Vagina (tissue), 2 donors: ENCODE measurements at regions not wholly inside any gene's neighbourhood (a gene's known extent, or its start where the extent isn't known, plus 50 kb on each side); places are given as distances from the start of the nearest gene placed in this dataset.

Experiments
- DNase-seq, 2 donors: peaks; one replicate each; pipeline ENCODE4 v3.0.0-alpha.2; 2017; ENCODE audit errors: extremely low spot score in 2 of 2
- H3K27ac ChIP-seq: fragments of 200-600 bp; sonication (generic); one replicate; pipeline ENCODE4 v1.5.1; 2019
- H3K27me3 ChIP-seq: fragments of 200-600 bp; sonication (generic); one replicate; pipeline ENCODE4 v1.5.1; 2019
- H3K36me3 ChIP-seq, 2 donors: fragments of 200-600 bp; sonication (generic); one replicate each; pipeline ENCODE4 v1.5.1; 2017 to 2019
- H3K4me1 ChIP-seq: fragments of 200-600 bp; sonication (generic); one replicate; pipeline ENCODE4 v1.5.1; 2019
- H3K4me3 ChIP-seq, 2 donors: fragments of 200-600 bp; sonication (generic); 1 replicate in 1 of 2; 2 replicates in 1 of 2; pipeline ENCODE4 v1.5.1; 2016 to 2019
- H3K9me3 ChIP-seq: fragments of 200-600 bp; sonication (generic); one replicate; pipeline ENCODE4 v1.5.1; 2019
- CTCF ChIP-seq, 3 experiments: fragments of 450-650 bp in 2 of 3; fragments of 200-600 bp in 1 of 3; sonication (generic) in 1 of 3; IDR thresholded peaks; one replicate each; pipeline ENCODE4 v1.5.1; 2017 to 2019; ENCODE audit warnings: antibody characterized with exemption in 3 of 3, mild to moderate bottlenecking in 2 of 3, moderate library complexity in 2 of 3
- POLR2A ChIP-seq, 2 donors: fragments of 450-650 bp; IDR thresholded peaks; one replicate each; pipeline ENCODE4 v1.6.1; 2017; ENCODE audit warnings: antibody characterized with exemption in 2 of 2, mild to moderate bottlenecking in 2 of 2, moderate library complexity in 2 of 2
- POLR2AphosphoS5 ChIP-seq, 2 donors: sonication (generic); formaldehyde crosslinking; IDR thresholded peaks; one replicate each; pipeline ENCODE4 v1.9.0; 2017; ENCODE audit warnings: antibody characterized with exemption in 2 of 2, mild to moderate bottlenecking in 2 of 2, low read depth in 1 of 2; ENCODE audit not compliant: insufficient read depth in 1 of 2
- intact Hi-C: fragments of 100-400 bp; cut with DNase I; formaldehyde crosslinking; loops from one replicate; pipeline ENCODE4 v1.15.1; 2023

- no peaks in the 10 kb centered on the region for H3K36me3 ChIP-seq
- no peaks in the 10 kb centered on the region for H3K4me1 ChIP-seq
- intact Hi-C loops = no loop called here
- H3K9me3 ChIP-seq = no peaks in the 10 kb centered on the region
- peak in 1 of 2 donors; percentile 82 for DNase-seq
- TF ChIP-seq CTCF (IDR thresholded peaks at IDR 0.05) = no peak
- TF ChIP-seq POLR2AphosphoS5 (IDR thresholded peaks at IDR 0.05; ENCODE audit: insufficient read depth in 1 of 2, low read depth in 1 of 2) = no peak
- TF ChIP-seq POLR2A (IDR thresholded peaks at IDR 0.05) = no peak
- no peaks in the 10 kb centered on the region for H3K27me3 ChIP-seq
- no peak overlapping the region for H3K27ac ChIP-seq
- no peak overlapping the region for H3K4me3 ChIP-seq
Observed at GRCh38 chr1:29810121-29811120, 574.1 kb downstream of the PTPRU start.

DNA sequence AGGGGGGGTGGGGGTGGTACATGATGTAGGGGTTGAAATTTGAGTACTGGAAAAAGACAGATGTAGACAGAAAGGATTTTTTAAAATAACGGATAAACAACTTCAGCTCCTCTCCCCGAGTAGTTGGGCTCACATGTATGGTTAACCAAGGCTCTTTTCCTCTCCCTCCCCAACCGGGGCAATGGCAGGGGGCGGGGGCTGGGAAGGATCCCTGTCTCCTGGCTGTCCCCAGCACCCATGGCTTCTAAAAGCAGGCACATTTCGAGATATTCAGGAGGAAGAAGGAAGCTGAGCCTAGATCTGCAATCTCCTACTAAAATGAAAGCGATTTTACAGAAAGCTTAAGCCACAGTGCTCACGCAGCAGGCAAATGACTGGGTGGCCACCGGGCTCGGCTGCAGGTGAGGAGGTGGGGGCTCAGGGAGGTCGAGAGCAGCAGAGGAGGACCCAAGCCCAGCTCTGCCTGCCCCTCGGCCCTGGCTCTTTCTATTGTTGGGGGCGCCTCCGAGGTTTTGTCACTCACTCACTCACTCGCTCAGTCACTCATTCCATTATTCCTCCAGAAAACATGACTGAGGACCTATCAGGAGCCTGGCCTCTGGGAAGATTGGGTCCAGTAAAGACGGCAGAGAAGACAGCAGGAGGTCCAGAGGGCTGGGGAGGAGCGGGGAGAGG is 573.3 kb downstream of the PTPRU start:
- TF ChIP-seq POLR2AphosphoS5 (IDR thresholded peaks at IDR 0.05; ENCODE audit: insufficient read depth in 1 of 2, low read depth in 1 of 2) = no peak
- no peak for TF ChIP-seq CTCF (IDR thresholded peaks at IDR 0.05)
- intact Hi-C loops = no loop called here
- Histone ChIP-seq H3K4me1 (no peaks in the 10 kb centered on the region), H3K36me3 (no peaks in the 10 kb centered on the region), H3K27me3 (no peaks in the 10 kb centered on the region), H3K9me3 (no peaks in the 10 kb centered on the region), H3K4me3 (no peak overlapping the region), H3K27ac (no peak overlapping the region)
- peak in 1 of 2 donors; percentile 70 for DNase-seq

- TF ChIP-seq CTCF (IDR thresholded peaks at IDR 0.05) (no peak), POLR2A (IDR thresholded peaks at IDR 0.05) (no peak), POLR2AphosphoS5 (IDR thresholded peaks at IDR 0.05; ENCODE audit: insufficient read depth in 1 of 2, low read depth in 1 of 2) (no peak)
- intact Hi-C loops = no loop called here
Observed at GRCh38 chr1:29808141-29808995, 572.0 kb downstream of the PTPRU start.

DNA sequence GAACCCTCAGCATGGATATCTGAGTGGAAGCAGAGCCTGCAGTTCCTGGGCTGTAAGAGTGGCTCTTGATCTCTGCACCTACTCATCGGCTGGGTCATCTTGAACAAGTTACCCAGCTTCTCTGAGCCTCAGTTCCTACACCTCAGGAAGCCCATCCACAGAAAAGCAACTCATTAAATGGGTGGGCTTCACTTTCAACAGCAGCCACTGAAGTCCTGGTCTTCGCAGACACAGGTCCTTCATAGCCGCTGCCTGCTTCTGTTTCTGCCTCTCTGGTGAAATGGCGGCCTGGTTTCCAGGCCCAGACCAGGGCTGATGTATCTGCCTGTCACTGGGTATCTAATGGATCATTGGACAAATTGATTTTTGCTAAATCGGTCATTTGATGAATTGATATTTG is 571.4 kb downstream of the PTPRU start:
- TF ChIP-seq CTCF (IDR thresholded peaks at IDR 0.05) (no peak), POLR2A (IDR thresholded peaks at IDR 0.05) (no peak), POLR2AphosphoS5 (IDR thresholded peaks at IDR 0.05; ENCODE audit: insufficient read depth in 1 of 2, low read depth in 1 of 2) (no peak)
- intact Hi-C loops = no loop called here
- no peaks in the 10 kb centered on the region for H3K9me3 ChIP-seq
- peak in 1 of 2 donors; percentile 67 for DNase-seq
- H3K27ac ChIP-seq = no peak overlapping the region
- H3K36me3 ChIP-seq = no peaks in the 10 kb centered on the region
- H3K4me3 ChIP-seq = no peak overlapping the region
- H3K4me1 ChIP-seq = no peaks in the 10 kb centered on the region
- H3K27me3 ChIP-seq = no peaks in the 10 kb centered on the region

More at GRCh38 chr1:29808141-29808995, 572.0 kb downstream of the PTPRU start:
- no peaks in the 10 kb centered on the region for H3K36me3 ChIP-seq
- H3K4me3 ChIP-seq = no peak overlapping the region
- no peaks in the 10 kb centered on the region for H3K9me3 ChIP-seq
- DNase-seq = peak in 1 of 2 donors; percentile 64
- no peaks in the 10 kb centered on the region for H3K4me1 ChIP-seq
- H3K27me3 ChIP-seq = no peaks in the 10 kb centered on the region
- no peak overlapping the region for H3K27ac ChIP-seq
